ENCODE measurements at regions not wholly inside any gene's neighbourhood (a gene's known extent, or its start where the extent isn't known, plus 50 kb on each side); places are given as distances from the start of the nearest gene placed in this dataset.

DNA sequence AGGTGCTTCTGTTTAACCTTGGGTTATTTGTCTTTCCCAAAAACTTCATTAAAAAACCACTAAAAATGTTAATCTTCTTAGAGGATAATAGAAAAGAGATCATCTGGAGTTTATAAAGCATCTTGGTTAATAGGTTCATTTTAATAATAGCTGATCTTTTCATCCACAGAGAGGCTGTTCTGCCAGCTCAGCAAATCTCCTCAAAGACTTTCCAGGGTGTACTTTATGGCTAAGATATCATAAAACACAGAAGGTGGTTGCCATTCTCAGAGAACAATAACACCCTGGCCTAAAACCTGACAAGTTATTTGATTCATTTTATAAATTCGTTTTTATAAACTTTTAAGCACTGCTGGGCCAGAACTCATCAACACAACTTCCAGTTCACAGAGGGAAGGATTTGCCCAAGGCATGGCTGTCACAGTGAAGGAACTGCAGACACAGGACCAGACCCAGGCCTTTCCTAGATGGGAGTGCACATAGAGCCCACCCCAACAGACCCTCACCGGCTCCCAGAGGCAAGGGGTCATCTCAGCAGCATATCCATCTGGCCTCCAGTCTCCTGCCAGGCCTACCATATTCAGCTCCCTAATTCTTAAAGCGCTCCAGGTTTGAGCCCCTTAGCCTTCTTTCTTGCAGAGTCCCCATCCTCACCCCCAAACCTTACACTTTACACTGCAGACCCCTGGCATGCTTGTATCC is 203.4 kb upstream of the RAB6C start:
- Histone ChIP-seq H3K4me3 (ENCODE audit: control insufficient read depth in 2 of 3, extremely low read depth in 1 of 3, insufficient read depth in 2 of 3, low read depth in 1 of 3, low read length in 3 of 3) (no peak overlapping the region), H3K27ac (ENCODE audit: control insufficient read depth, insufficient read depth, low read length) (no peak overlapping the region), H3K9ac (ENCODE audit: control insufficient read depth, extremely low read depth, insufficient read depth, low read length) (no peak overlapping the region), H3K79me2 (ENCODE audit: control insufficient read depth, insufficient read depth, low read length) (no peaks in the 10 kb centered on the region), H3K4me1 (ENCODE audit: control insufficient read depth, extremely low read depth, insufficient read depth, low read length) (no peaks in the 10 kb centered on the region), H3K36me3 (ENCODE audit: control insufficient read depth in 2 of 2, extremely low read depth in 1 of 2, insufficient read depth in 2 of 2, low read length in 2 of 2) (no peaks in the 10 kb centered on the region), H4K20me1 (ENCODE audit: control insufficient read depth, extremely low read depth, insufficient read depth, low read length) (no peaks in the 10 kb centered on the region), H3K9me1 (ENCODE audit: control insufficient read depth, extremely low read depth, insufficient read depth, low read length) (no peaks in the 10 kb centered on the region), H3K4me2 (ENCODE audit: control insufficient read depth, extremely low read depth, insufficient read depth, low read depth, low read length) (no peak overlapping the region), H2AFZ (ENCODE audit: control insufficient read depth, low read length) (no peak overlapping the region), H3K27me3 (ENCODE audit: control insufficient read depth, extremely low read depth, insufficient read depth, low read length) (no peaks in the 10 kb centered on the region), H3K9me3 (ENCODE audit: control insufficient read depth, low read depth, low read length) (no peaks in the 10 kb centered on the region)
- FAIRE-seq (no peak), DNase-seq (ENCODE audit: low read depth, low spot score) (no peak)
- TF ChIP-seq EZH2 (IDR thresholded peaks at IDR 0.05; ENCODE audit: low read length): no peak
- TF ChIP-seq, protein P1, sequence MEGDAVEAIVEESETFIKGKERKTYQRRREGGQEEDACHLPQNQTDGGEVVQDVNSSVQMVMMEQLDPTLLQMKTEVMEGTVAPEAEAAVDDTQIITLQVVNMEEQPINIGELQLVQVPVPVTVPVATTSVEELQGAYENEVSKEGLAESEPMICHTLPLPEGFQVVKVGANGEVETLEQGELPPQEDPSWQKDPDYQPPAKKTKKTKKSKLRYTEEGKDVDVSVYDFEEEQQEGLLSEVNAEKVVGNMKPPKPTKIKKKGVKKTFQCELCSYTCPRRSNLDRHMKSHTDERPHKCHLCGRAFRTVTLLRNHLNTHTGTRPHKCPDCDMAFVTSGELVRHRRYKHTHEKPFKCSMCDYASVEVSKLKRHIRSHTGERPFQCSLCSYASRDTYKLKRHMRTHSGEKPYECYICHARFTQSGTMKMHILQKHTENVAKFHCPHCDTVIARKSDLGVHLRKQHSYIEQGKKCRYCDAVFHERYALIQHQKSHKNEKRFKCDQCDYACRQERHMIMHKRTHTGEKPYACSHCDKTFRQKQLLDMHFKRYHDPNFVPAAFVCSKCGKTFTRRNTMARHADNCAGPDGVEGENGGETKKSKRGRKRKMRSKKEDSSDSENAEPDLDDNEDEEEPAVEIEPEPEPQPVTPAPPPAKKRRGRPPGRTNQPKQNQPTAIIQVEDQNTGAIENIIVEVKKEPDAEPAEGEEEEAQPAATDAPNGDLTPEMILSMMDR (optimal IDR thresholded peaks at IDR 0.05 in 1 of 3, IDR thresholded peaks at IDR 0.05 in 1 of 3, conservative IDR thresholded peaks at IDR 0.05 in 1 of 3; ENCODE audit: extremely low read depth in 1 of 3, insufficient read depth in 2 of 3, low read length in 3 of 3): no peak
- dilution Hi-C loops (cut with MboI; ENCODE audit: extremely low pct_ligation_motif_present, low sequenced_read_pairs): no loop called here

DNA sequence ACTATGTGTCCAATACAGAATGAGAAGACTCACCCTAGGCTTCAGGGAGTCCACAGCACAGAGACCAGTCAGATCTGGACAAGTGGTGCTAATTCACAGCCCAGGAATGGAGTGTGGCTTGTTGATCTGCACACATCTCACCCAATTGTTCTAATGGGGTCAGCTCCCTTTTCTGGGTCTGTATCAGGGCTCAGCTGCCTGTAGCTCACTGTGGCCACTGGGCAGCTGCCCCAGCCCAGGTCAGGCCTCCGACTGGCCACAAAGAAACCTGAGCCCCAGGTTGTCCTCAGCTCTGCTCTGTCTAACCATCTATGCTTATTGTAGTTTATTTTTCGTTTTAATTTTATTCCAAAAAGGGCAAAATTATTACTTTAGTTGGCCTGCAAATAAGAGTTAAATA is 202.3 kb upstream of the RAB6C start:
- no peak for TF ChIP-seq EZH2 (IDR thresholded peaks at IDR 0.05; ENCODE audit: low read length)
- TF ChIP-seq, protein P1 (optimal IDR thresholded peaks at IDR 0.05 in 1 of 3, IDR thresholded peaks at IDR 0.05 in 1 of 3, conservative IDR thresholded peaks at IDR 0.05 in 1 of 3; ENCODE audit: extremely low read depth in 1 of 3, insufficient read depth in 2 of 3, low read length in 3 of 3): no peak
- Histone ChIP-seq H3K79me2 (ENCODE audit: control insufficient read depth, insufficient read depth, low read length) (no peaks in the 10 kb centered on the region), H4K20me1 (ENCODE audit: control insufficient read depth, extremely low read depth, insufficient read depth, low read length) (no peaks in the 10 kb centered on the region)

More for the DNA sequence above, 202.3 kb upstream of the RAB6C start:
- no peaks in the 10 kb centered on the region for H3K9me1 ChIP-seq (ENCODE audit: control insufficient read depth, extremely low read depth, insufficient read depth, low read length)
- no peak for DNase-seq (ENCODE audit: low read depth, low spot score)
- dilution Hi-C loops (cut with MboI; ENCODE audit: extremely low pct_ligation_motif_present, low sequenced_read_pairs): no loop called here
- H3K4me3 ChIP-seq (ENCODE audit: control insufficient read depth in 2 of 3, extremely low read depth in 1 of 3, insufficient read depth in 2 of 3, low read depth in 1 of 3, low read length in 3 of 3): no peak overlapping the region
- no peak overlapping the region for H3K4me2 ChIP-seq (ENCODE audit: control insufficient read depth, extremely low read depth, insufficient read depth, low read depth, low read length)
- no peak overlapping the region for H3K9ac ChIP-seq (ENCODE audit: control insufficient read depth, extremely low read depth, insufficient read depth, low read length)
- H3K9me3 ChIP-seq (ENCODE audit: control insufficient read depth, low read depth, low read length): no peaks in the 10 kb centered on the region
- no peak overlapping the region for H2AFZ ChIP-seq (ENCODE audit: control insufficient read depth, low read length)
- no peak overlapping the region for H3K27ac ChIP-seq (ENCODE audit: control insufficient read depth, insufficient read depth, low read length)
- no peaks in the 10 kb centered on the region for H3K4me1 ChIP-seq (ENCODE audit: control insufficient read depth, extremely low read depth, insufficient read depth, low read length)
- FAIRE-seq: no peak
- H3K36me3 ChIP-seq (ENCODE audit: control insufficient read depth in 2 of 2, extremely low read depth in 1 of 2, insufficient read depth in 2 of 2, low read length in 2 of 2): no peaks in the 10 kb centered on the region
- peaks cover 3% of the 10 kb centered on the region for H3K27me3 ChIP-seq (ENCODE audit: control insufficient read depth, extremely low read depth, insufficient read depth, low read length)
